ENCODE measurements at regions not wholly inside any gene's neighbourhood (a gene's known extent, or its start where the extent isn't known, plus 50 kb on each side); places are given as distances from the start of the nearest gene placed in this dataset.

DNA sequence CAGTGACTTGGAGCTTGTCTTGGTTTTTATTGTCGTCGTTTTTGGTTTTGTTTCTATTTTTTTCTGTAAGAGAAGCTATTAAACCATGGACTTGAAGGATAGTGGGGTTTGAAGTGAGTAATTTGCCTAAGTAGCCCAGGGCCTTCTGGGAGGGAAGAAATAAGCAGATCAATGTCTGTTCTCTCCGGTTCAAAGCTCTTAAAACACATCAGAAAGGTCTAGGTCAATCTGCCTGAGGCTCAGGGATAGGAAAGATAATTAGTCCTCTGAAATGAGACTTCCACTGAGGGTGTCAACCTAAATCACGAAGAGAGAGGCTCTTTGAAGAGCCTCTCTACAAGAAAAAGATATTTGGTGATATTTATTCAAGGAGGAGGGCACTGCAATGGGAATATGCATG is 178.0 kb downstream of the MATN1 start:
- 50% methylated on average over 4 of the region's 4 CpGs for WGBS
- no peaks in the 10 kb centered on the region for H3K27me3 ChIP-seq (ENCODE audit: control insufficient read depth in 4 of 4, insufficient read depth in 4 of 4, low read length in 3 of 4)
- H3K36me3 ChIP-seq (ENCODE audit: control insufficient read depth in 4 of 4, insufficient read depth in 3 of 4, low read depth in 1 of 4, low read length in 3 of 4), result no peaks in the 10 kb centered on the region
- H3K27ac ChIP-seq (ENCODE audit: low read depth in 1 of 2, low read length in 2 of 2), result no peak overlapping the region
- H3K4me3 ChIP-seq (ENCODE audit: low read depth in 1 of 3, low read length in 3 of 3), result no peak overlapping the region
- TF ChIP-seq, protein P1, sequence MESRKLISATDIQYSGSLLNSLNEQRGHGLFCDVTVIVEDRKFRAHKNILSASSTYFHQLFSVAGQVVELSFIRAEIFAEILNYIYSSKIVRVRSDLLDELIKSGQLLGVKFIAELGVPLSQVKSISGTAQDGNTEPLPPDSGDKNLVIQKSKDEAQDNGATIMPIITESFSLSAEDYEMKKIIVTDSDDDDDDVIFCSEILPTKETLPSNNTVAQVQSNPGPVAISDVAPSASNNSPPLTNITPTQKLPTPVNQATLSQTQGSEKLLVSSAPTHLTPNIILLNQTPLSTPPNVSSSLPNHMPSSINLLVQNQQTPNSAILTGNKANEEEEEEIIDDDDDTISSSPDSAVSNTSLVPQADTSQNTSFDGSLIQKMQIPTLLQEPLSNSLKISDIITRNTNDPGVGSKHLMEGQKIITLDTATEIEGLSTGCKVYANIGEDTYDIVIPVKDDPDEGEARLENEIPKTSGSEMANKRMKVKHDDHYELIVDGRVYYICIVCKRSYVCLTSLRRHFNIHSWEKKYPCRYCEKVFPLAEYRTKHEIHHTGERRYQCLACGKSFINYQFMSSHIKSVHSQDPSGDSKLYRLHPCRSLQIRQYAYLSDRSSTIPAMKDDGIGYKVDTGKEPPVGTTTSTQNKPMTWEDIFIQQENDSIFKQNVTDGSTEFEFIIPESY (IDR thresholded peaks at IDR 0.05), result no peak
- TF ChIP-seq TAF1 (conservative IDR thresholded peaks at IDR 0.05) (no peak), GABPA (IDR thresholded peaks at IDR 0.05 in 1 of 2, conservative IDR thresholded peaks at IDR 0.05 in 1 of 2) (no peak), RXRA (IDR thresholded peaks at IDR 0.05) (no peak), EGR1 (IDR thresholded peaks at IDR 0.05; ENCODE audit: low read depth in 2 of 2) (no peak), RAD21 (IDR thresholded peaks at IDR 0.05) (no peak), YY1 (IDR thresholded peaks at IDR 0.05) (no peak)
- TF ChIP-seq, protein P2, sequence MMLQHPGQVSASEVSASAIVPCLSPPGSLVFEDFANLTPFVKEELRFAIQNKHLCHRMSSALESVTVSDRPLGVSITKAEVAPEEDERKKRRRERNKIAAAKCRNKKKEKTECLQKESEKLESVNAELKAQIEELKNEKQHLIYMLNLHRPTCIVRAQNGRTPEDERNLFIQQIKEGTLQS (IDR thresholded peaks at IDR 0.05), result no peak
- TF ChIP-seq, protein P3, sequence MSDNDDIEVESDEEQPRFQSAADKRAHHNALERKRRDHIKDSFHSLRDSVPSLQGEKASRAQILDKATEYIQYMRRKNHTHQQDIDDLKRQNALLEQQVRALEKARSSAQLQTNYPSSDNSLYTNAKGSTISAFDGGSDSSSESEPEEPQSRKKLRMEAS (IDR thresholded peaks at IDR 0.05), result no peak
- TF ChIP-seq, protein P4, sequence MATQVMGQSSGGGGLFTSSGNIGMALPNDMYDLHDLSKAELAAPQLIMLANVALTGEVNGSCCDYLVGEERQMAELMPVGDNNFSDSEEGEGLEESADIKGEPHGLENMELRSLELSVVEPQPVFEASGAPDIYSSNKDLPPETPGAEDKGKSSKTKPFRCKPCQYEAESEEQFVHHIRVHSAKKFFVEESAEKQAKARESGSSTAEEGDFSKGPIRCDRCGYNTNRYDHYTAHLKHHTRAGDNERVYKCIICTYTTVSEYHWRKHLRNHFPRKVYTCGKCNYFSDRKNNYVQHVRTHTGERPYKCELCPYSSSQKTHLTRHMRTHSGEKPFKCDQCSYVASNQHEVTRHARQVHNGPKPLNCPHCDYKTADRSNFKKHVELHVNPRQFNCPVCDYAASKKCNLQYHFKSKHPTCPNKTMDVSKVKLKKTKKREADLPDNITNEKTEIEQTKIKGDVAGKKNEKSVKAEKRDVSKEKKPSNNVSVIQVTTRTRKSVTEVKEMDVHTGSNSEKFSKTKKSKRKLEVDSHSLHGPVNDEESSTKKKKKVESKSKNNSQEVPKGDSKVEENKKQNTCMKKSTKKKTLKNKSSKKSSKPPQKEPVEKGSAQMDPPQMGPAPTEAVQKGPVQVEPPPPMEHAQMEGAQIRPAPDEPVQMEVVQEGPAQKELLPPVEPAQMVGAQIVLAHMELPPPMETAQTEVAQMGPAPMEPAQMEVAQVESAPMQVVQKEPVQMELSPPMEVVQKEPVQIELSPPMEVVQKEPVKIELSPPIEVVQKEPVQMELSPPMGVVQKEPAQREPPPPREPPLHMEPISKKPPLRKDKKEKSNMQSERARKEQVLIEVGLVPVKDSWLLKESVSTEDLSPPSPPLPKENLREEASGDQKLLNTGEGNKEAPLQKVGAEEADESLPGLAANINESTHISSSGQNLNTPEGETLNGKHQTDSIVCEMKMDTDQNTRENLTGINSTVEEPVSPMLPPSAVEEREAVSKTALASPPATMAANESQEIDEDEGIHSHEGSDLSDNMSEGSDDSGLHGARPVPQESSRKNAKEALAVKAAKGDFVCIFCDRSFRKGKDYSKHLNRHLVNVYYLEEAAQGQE (IDR thresholded peaks at IDR 0.05), result no peak
- TF ChIP-seq, protein P5, sequence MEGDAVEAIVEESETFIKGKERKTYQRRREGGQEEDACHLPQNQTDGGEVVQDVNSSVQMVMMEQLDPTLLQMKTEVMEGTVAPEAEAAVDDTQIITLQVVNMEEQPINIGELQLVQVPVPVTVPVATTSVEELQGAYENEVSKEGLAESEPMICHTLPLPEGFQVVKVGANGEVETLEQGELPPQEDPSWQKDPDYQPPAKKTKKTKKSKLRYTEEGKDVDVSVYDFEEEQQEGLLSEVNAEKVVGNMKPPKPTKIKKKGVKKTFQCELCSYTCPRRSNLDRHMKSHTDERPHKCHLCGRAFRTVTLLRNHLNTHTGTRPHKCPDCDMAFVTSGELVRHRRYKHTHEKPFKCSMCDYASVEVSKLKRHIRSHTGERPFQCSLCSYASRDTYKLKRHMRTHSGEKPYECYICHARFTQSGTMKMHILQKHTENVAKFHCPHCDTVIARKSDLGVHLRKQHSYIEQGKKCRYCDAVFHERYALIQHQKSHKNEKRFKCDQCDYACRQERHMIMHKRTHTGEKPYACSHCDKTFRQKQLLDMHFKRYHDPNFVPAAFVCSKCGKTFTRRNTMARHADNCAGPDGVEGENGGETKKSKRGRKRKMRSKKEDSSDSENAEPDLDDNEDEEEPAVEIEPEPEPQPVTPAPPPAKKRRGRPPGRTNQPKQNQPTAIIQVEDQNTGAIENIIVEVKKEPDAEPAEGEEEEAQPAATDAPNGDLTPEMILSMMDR (IDR thresholded peaks at IDR 0.05; ENCODE audit: low read depth, low read length, missing input control), result no peak
- H3K9ac ChIP-seq (ENCODE audit: low read depth in 1 of 2, low read length in 2 of 2), result no peak overlapping the region
- H3K9me3 ChIP-seq (ENCODE audit: control insufficient read depth in 4 of 4, low read length in 3 of 4), result no peaks in the 10 kb centered on the region
- DNase-seq (ENCODE audit: low spot score), result no peak
- H3K4me1 ChIP-seq (ENCODE audit: control insufficient read depth in 4 of 4, insufficient read depth in 4 of 4, low read length in 3 of 4), result no peaks in the 10 kb centered on the region

DNA sequence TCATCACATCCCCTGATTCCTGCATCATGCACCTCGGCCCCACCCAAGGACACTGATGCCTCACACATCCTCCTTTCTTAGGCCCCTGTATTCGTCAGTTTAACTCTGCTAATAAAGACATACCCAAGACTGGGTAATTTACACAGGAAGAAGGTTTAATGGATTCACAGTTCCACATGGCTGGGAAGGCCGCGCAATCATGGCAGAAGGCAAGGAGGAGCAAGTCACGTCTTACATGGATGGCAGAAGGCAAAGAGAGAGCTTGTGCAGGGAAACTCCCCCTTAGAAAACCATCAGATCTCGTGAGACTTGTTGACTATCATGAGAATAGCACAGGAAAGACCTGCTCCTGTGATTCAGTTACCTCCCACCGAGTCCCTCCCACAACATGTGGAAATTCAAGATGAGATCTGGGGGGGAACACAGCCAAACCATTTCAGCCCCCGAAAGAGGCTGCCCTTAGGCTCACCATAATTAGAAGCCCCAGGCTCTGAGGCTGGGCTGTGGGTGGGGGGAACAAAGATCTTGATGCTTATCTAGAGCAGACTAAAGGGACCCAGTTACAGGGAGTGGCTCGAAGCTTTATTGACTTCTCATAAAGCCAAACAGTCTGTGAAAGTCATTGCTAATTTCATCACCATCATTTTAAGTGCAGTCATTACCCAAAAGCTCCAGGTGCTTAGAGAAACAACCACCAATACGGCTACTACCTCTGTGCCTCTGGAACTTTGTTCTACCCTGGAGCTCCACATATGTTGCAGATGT is 181.5 kb downstream of the MATN1 start:
- H3K9me3 ChIP-seq (ENCODE audit: control insufficient read depth in 4 of 4, low read length in 3 of 4), result no peaks in the 10 kb centered on the region
- H3K27ac ChIP-seq (ENCODE audit: low read depth in 1 of 2, low read length in 2 of 2), result no peak overlapping the region
- no peak overlapping the region for H3K4me3 ChIP-seq (ENCODE audit: low read depth in 1 of 3, low read length in 3 of 3)
- H3K36me3 ChIP-seq (ENCODE audit: control insufficient read depth in 4 of 4, insufficient read depth in 3 of 4, low read depth in 1 of 4, low read length in 3 of 4), result no peaks in the 10 kb centered on the region
- no peak for DNase-seq (ENCODE audit: low spot score)
- TF ChIP-seq, protein P3 (IDR thresholded peaks at IDR 0.05), result no peak
- no peak for TF ChIP-seq RAD21 (IDR thresholded peaks at IDR 0.05)
- TF ChIP-seq, protein P5 (IDR thresholded peaks at IDR 0.05; ENCODE audit: low read depth, low read length, missing input control), result no peak
- no peak for TF ChIP-seq NR2F2 (IDR thresholded peaks at IDR 0.05)
- no peak for TF ChIP-seq EGR1 (IDR thresholded peaks at IDR 0.05; ENCODE audit: low read depth in 2 of 2)
- no peak for TF ChIP-seq HNF4A (conservative IDR thresholded peaks at IDR 0.05)
- TF ChIP-seq, protein P4 (IDR thresholded peaks at IDR 0.05), result no peak
- no peak overlapping the region for H3K9ac ChIP-seq (ENCODE audit: low read depth in 1 of 2, low read length in 2 of 2)
- no peaks in the 10 kb centered on the region for H3K27me3 ChIP-seq (ENCODE audit: control insufficient read depth in 4 of 4, insufficient read depth in 4 of 4, low read length in 3 of 4)
- no peaks in the 10 kb centered on the region for H3K4me1 ChIP-seq (ENCODE audit: control insufficient read depth in 4 of 4, insufficient read depth in 4 of 4, low read length in 3 of 4)
- WGBS, result 83% methylated on average over 10 of the region's 10 CpGs
